ENCODE measurements at regions not wholly inside any gene's neighbourhood (a gene's known extent, or its start where the extent isn't known, plus 50 kb on each side); places are given as distances from the start of the nearest gene placed in this dataset.

DNA sequence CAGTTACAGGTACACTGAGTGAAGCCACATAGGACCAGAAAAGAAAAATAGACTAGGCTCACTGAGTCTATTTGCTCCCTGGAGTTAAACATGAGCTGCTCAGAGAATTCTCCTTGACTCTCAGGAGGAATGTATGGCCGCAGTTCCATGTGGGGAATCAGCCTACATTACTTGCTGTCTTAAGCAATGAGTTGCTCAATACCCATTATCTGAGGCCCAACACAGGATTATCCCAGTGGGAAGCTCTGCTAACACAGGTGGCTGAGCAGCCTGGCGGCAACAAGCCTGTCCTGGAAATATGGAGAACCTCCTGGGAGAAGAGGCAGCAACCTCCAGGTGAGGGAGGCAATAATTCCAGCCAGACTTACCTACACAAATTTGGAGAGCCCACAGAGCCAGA lies 177.5 kb upstream of the NREP start:
- TF ChIP-seq, protein P1, sequence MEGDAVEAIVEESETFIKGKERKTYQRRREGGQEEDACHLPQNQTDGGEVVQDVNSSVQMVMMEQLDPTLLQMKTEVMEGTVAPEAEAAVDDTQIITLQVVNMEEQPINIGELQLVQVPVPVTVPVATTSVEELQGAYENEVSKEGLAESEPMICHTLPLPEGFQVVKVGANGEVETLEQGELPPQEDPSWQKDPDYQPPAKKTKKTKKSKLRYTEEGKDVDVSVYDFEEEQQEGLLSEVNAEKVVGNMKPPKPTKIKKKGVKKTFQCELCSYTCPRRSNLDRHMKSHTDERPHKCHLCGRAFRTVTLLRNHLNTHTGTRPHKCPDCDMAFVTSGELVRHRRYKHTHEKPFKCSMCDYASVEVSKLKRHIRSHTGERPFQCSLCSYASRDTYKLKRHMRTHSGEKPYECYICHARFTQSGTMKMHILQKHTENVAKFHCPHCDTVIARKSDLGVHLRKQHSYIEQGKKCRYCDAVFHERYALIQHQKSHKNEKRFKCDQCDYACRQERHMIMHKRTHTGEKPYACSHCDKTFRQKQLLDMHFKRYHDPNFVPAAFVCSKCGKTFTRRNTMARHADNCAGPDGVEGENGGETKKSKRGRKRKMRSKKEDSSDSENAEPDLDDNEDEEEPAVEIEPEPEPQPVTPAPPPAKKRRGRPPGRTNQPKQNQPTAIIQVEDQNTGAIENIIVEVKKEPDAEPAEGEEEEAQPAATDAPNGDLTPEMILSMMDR (IDR thresholded peaks at IDR 0.05; ENCODE audit: insufficient read depth, low read depth, low read length): no peak
- TF ChIP-seq EZH2 (IDR thresholded peaks at IDR 0.05; ENCODE audit: insufficient read depth, low read length): no peak

Data from astrocyte (in vitro differentiated cells and primary cell).